GM19239 (cell line): ENCODE measurements at regions not wholly inside any gene's neighbourhood (a gene's known extent, or its start where the extent isn't known, plus 50 kb on each side); places are given as distances from the start of the nearest gene placed in this dataset.

Experiments
- DNase-seq: peaks from one replicate; pipeline ENCODE4 v3.0.0; 2011; ENCODE audit warnings: low spot score; ENCODE audit not compliant: insufficient read length
- FAIRE-seq: peaks from 2 replicates; lab custom pipeline; 2011; peaks lifted over from hg19 to GRCh38; lab: Jason Lieb, UNC

DNA sequence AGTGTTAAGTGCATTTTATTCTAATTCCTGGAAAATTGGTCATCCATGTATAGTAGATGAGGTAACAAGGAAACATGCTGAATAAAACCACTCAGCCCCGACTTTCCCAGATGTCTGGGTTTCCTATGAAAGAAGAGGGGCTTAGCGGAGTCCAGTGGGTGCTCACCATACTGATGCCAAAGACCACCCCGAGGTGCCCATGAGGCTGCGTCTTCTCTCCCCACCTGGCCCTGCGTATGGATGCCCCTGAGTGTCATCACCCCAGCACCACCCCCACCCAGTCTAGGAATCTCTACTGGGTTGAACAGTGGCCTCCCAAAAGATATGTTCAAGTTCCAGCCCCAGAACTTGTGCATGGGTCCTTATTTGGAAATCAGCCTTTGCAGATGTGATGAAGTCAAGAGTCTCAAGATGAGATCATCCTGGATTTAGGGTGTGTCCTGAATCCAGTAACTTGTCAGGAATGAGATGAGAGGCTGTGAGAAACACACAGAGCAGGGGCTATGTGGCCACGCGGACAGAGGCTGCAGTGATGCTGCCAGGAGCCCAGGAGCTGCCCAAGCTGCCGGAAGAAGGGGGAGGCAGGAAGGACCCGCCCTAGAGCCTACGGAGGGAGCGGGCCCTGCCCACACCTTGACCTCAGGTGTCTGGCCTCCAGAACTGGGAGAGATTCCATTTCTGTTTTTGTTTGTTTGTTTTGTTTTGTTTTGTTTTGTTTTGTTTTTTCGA lies 124.6 kb upstream of the CDH4 start:
- DNase-seq: no peak
- no peak for FAIRE-seq

- DNase-seq: no peak
- no peak for FAIRE-seq
These were observed 123.3 kb upstream of the CDH4 start for GRCh38 chr20:61128701-61129269.

DNA sequence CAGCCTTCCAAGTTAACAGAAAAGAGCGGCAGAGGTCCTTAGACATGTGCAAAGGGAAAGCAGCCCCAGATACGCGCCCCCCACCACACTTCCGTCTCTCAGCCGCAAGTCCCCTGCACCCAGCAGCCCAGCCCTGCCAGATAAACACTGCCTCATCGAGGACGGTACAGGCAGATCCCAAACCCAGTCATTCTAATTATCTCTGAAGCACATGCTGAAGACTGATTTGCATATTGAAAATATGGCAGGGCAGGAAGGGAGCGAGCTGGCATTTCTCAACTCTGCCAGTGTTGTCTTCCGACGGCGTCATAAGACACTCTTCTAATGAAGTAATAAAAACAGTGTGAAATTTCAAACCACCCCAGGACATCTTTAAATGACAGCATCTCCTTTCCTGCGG lies 122.8 kb upstream of the CDH4 start:
- FAIRE-seq (no peak), DNase-seq (no peak)

GRCh38 chr20:61130156-61130555 lies 121.9 kb upstream of the CDH4 start:
- FAIRE-seq (no peak), DNase-seq (no peak)

- DNase-seq: no peak
- no peak for FAIRE-seq
These were observed 120.1 kb upstream of the CDH4 start for GRCh38 chr20:61131944-61132343.

DNA sequence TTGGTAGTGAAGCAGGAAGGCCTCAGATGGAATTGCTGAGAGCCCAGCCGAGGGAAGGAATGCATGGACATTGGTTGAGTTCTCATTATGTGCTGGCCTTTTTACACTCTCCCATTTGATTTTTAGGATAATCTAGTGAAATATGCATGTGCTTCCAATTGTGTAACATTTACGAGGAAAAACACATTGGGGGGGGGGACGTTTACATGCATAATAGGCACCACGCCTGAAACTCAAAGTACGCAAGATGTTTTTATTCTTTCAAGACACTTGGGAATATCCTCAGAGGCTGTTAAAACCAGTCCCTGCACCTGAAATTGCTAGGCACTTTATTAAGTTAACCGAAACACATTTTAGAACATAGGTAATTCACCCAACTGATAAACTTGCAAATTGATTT lies 118.5 kb upstream of the CDH4 start:
- FAIRE-seq: no peak
- no peak for DNase-seq

DNA sequence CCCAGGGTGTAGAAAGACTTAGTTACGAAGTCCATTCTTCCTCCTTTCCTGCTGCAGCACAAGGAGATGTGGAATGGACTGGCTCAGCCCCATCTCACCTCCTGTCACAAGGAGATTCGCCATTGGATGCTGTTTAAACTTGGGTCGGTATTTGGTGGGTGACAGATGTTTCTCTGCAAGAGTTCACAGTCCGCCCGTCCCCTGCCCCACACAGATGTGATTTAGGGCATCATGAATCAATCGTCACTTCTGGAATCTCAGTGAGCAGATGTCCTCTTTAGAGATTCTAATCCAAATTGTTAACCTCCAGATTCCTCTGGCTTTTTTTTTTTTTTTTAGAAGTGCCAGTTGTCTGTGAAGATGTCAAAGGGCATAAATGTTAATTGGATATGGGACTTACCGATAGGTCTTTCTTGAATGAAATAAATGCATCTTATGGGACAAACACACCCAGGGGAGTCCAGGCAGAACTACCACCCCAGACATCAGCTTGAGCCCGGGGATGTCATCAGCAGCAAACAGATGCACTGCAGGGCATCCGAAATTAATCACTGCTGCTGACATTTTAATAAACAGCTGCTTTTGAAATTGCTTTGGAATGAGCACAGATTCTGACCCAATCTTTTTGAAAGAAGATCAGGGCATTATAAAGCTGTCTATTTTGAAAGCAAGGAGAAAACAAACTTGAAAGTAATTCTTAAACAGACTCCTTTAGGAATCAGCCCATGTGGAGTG lies 117.6 kb upstream of the CDH4 start:
- FAIRE-seq (no peak), DNase-seq (no peak)

DNA sequence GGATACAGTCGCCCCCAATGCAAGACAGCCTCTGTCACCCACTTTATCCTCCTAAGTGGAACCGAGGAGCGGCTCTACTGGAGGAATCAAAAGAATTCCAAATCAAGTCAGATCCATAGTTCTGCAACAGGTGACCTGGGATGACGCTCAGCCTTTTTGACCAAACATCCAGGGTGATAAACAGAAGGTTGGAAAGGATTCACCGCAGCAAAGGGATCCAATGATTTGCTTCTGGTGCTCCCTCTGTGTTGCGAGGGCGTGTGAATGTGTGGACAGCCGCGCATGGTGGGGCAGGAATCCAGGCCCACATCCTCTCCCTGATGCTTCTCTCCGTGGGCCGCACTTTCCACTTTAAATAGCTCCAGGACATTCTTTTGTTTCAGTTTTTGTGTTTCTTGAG lies 116.8 kb upstream of the CDH4 start:
- FAIRE-seq (no peak), DNase-seq (no peak)

DNA sequence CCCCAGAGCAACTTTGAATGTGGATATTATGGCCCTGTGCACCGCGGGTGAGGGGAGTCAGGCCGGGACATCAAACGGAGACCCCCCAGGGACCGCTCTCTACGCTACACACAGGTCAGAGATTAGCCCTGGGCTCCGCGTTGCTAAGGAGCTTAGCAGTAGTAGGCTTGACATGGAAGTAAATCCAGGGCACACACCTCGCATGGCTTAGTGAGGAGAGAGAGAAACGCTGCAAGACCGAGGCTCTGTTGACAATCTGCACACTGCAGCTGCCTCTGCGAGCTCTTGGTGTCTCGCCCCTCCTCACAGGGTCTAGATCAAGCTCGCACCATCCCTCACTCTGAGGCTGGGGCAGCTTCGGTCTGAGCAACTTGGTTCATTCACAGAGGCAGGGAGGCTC lies 116.1 kb upstream of the CDH4 start:
- DNase-seq (no peak), FAIRE-seq (no peak)

- DNase-seq (no peak), FAIRE-seq (no peak)
These were observed 113.5 kb upstream of the CDH4 start for GRCh38 chr20:61138566-61138965.

- FAIRE-seq (no peak), DNase-seq (no peak)
These were observed 113.0 kb upstream of the CDH4 start for GRCh38 chr20:61139031-61139430.

GRCh38 chr20:61140576-61140975 lies 111.5 kb upstream of the CDH4 start:
- FAIRE-seq: no peak
- DNase-seq: no peak

- DNase-seq (no peak), FAIRE-seq (no peak)
These were observed 106.0 kb upstream of the CDH4 start for GRCh38 chr20:61146023-61146422.

- DNase-seq: no peak
- FAIRE-seq: no peak
These were observed 102.4 kb upstream of the CDH4 start for GRCh38 chr20:61149636-61150035.

GRCh38 chr20:61157301-61157700 lies 94.8 kb upstream of the CDH4 start:
- FAIRE-seq: no peak
- no peak for DNase-seq

- DNase-seq: no peak
- no peak for FAIRE-seq
These were observed 91.9 kb upstream of the CDH4 start for GRCh38 chr20:61159957-61160686.

GRCh38 chr20:61161726-61162390 lies 90.2 kb upstream of the CDH4 start:
- DNase-seq (no peak), FAIRE-seq (no peak)

DNA sequence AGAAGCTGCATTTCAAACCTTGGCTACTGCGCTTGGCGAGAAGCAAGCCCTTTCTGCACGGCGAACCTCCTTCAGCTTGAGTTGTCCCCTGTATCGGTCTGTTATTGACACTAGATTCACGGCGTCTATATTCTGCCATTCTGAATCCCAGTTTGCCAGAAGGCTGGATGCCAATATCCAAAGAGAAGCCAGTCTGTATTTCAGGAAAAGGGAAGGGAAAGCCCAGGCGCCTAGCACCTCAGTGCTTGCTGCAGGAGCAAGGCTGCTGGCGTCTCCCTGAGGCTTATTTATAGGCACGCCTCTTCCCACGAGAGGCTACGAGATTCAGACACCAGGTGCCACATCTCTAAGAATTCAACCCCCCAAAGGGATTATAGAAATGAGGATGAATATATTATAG lies 89.6 kb upstream of the CDH4 start:
- FAIRE-seq: no peak

DNA sequence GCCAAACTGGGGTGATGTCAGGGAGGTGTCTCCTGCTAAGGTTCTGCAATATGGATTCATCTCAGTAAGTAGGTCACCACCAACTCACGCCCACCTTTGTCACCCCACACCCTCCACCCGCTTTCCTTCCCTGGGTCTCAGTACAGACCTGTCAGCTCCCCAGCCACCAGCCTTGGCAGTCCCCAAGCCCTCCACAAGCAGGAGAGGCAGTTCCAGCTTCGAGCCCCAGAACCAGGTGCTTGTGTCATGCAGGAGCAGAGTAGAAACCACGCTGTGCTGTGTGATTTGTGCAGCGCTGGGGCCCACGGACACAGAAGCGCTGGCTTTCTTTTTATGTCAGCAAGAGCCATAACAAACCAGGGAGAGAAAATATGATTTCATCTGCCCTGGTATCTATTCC lies 89.0 kb upstream of the CDH4 start:
- no peak for FAIRE-seq

More for the DNA sequence above, 89.6 kb upstream of the CDH4 start:
- no peak for DNase-seq

GRCh38 chr20:61166324-61166723 lies 85.7 kb upstream of the CDH4 start:
- no peak for FAIRE-seq
- no peak for DNase-seq

More for the DNA sequence above, 89.0 kb upstream of the CDH4 start:
- no peak for DNase-seq
